GM19455 (cell line): ENCODE measurements at regions not wholly inside any gene's neighbourhood (a gene's known extent, or its start where the extent isn't known, plus 50 kb on each side); places are given as distances from the start of the nearest gene placed in this dataset.

Experiments used
- ATAC-seq: cut with Tn5 transposase; IDR thresholded peaks from one replicate; pipeline ENCODE4 v1.9.1; 2021; ENCODE audit not compliant: unreplicated experiment

- ATAC-seq: no peak
These were observed 145.1 kb upstream of the THRB start for GRCh38 chr3:24639481-24640329.

GRCh38 chr3:24640330-24640877 is 145.8 kb upstream of the THRB start:
- ATAC-seq: no peak

- no peak for ATAC-seq
These were observed 147.0 kb upstream of the THRB start for GRCh38 chr3:24641628-24642027.

GRCh38 chr3:24645047-24645446 is 150.4 kb upstream of the THRB start:
- ATAC-seq: no peak

- no peak for ATAC-seq
These were observed 152.1 kb upstream of the THRB start for GRCh38 chr3:24646790-24647189.

- no peak for ATAC-seq
These were observed 153.4 kb upstream of the THRB start for GRCh38 chr3:24648063-24648462.

- no peak for ATAC-seq
These were observed 156.2 kb upstream of the THRB start for GRCh38 chr3:24650839-24651238.

- no peak for ATAC-seq
These were observed 163.3 kb upstream of the THRB start for GRCh38 chr3:24657870-24658510.

GRCh38 chr3:24661175-24661584 is 166.5 kb upstream of the THRB start:
- ATAC-seq: no peak

GRCh38 chr3:24662449-24663345 is 168.0 kb upstream of the THRB start:
- no peak for ATAC-seq

GRCh38 chr3:24663406-24663805 is 168.8 kb upstream of the THRB start:
- no peak for ATAC-seq

GRCh38 chr3:24668039-24668438 is 173.4 kb upstream of the THRB start:
- no peak for ATAC-seq

- no peak for ATAC-seq
These were observed 176.2 kb upstream of the THRB start for GRCh38 chr3:24670871-24671270.

- ATAC-seq: no peak
These were observed 178.9 kb upstream of the THRB start for GRCh38 chr3:24673596-24673995.

GRCh38 chr3:24674261-24674660 is 179.6 kb upstream of the THRB start:
- no peak for ATAC-seq

GRCh38 chr3:24678021-24678420 is 183.4 kb upstream of the THRB start:
- no peak for ATAC-seq

- ATAC-seq: no peak
These were observed 183.8 kb upstream of the THRB start for GRCh38 chr3:24678421-24678865.

GRCh38 chr3:24679429-24679828 is 184.8 kb upstream of the THRB start:
- no peak for ATAC-seq

- peak; percentile 87 for ATAC-seq
These were observed 185.7 kb upstream of the THRB start for GRCh38 chr3:24680214-24680967.

GRCh38 chr3:24682141-24682547 is 187.5 kb upstream of the THRB start:
- ATAC-seq: no peak
